ENCODE measurements at regions not wholly inside any gene's neighbourhood (a gene's known extent, or its start where the extent isn't known, plus 50 kb on each side); places are given as distances from the start of the nearest gene placed in this dataset.

- DNase-seq, result no peak
These were observed 540.1 kb upstream of the ATXN8OS start for GRCh38 chr13:69567514-69567913.

GRCh38 chr13:69566104-69566716, 541.4 kb upstream of the ATXN8OS start:
- no peak for DNase-seq

- peak; percentile 10 to 61 for DNase-seq
These were observed 542.3 kb upstream of the ATXN8OS start for GRCh38 chr13:69565334-69565733.

GRCh38 chr13:69556540-69557196, 551.0 kb upstream of the ATXN8OS start:
- DNase-seq, result no peak

GRCh38 chr13:69553976-69554375, 553.6 kb upstream of the ATXN8OS start:
- DNase-seq, result no peak

GRCh38 chr13:69551193-69551592, 556.4 kb upstream of the ATXN8OS start:
- DNase-seq, result no peak

GRCh38 chr13:69547780-69548179, 559.8 kb upstream of the ATXN8OS start:
- no peak for DNase-seq

- no peak for DNase-seq
These were observed 562.1 kb upstream of the ATXN8OS start for GRCh38 chr13:69545551-69545950.

GRCh38 chr13:69524459-69525150, 583.0 kb upstream of the ATXN8OS start:
- DNase-seq, result peak in 1 of 2 experiments; percentile 47

GRCh38 chr13:69496981-69497380, 610.6 kb upstream of the ATXN8OS start:
- peak in 1 of 2 experiments; percentile 7 for DNase-seq

GRCh38 chr13:69495096-69495495, 612.5 kb upstream of the ATXN8OS start:
- DNase-seq, result no peak

- DNase-seq, result no peak
These were observed 620.0 kb upstream of the ATXN8OS start for GRCh38 chr13:69487576-69487975.

GRCh38 chr13:69485991-69486592, 621.5 kb upstream of the ATXN8OS start:
- DNase-seq, result no peak

- no peak for DNase-seq
These were observed 630.2 kb upstream of the ATXN8OS start for GRCh38 chr13:69477451-69477850.

- DNase-seq, result no peak
These were observed 633.5 kb upstream of the ATXN8OS start for GRCh38 chr13:69474011-69474685.

- no peak for DNase-seq
These were observed 639.0 kb upstream of the ATXN8OS start for GRCh38 chr13:69468624-69469023.

GRCh38 chr13:69461397-69461796, 646.2 kb upstream of the ATXN8OS start:
- no peak for DNase-seq

- no peak for DNase-seq
These were observed 648.3 kb upstream of the ATXN8OS start for GRCh38 chr13:69459346-69459745.

- no peak for DNase-seq
These were observed 649.6 kb upstream of the ATXN8OS start for GRCh38 chr13:69458013-69458412.

GRCh38 chr13:69450245-69450644, 657.4 kb upstream of the ATXN8OS start:
- DNase-seq, result peak in 1 of 2 experiments; percentile 10

- DNase-seq, result no peak
These were observed 682.4 kb upstream of the ATXN8OS start for GRCh38 chr13:69425235-69425634.

GRCh38 chr13:69423844-69424243, 683.8 kb upstream of the ATXN8OS start:
- DNase-seq, result no peak

- no peak for DNase-seq
These were observed 689.3 kb upstream of the ATXN8OS start for GRCh38 chr13:69418319-69418718.
